Superior temporal gyrus (tissue), 1 donor: ENCODE measurements at regions not wholly inside any gene's neighbourhood (a gene's known extent, or its start where the extent isn't known, plus 50 kb on each side); places are given as distances from the start of the nearest gene placed in this dataset.

Experiments used
- DNase-seq: peaks from one replicate; pipeline ENCODE4 v3.0.0-alpha.2; 2016; ENCODE audit errors: extremely low spot score

DNA sequence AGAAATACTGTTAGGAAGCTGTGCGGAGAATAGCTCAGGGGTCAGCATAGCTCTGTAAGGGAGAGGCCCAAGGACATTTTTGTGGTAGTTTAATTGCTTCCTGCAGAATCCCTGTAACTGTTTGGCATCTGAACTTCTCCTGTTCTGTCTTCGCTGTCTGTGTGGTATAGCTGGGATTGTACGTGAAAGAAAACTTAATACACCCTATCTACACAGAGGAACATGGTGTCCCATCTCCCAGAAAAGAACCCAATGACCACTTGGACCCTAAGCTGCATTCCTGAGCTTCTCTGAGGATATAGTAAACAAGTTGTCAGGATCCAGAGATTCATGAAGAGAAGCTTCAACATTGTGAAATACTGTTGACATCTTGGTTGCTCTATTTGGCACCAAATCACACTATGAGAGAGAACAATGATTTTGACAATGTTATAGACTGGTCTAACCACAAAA, 81.3 kb downstream of the CDC42EP3 start:
- DNase-seq = no peak
